Lower leg skin (tissue), 4 donors: ENCODE measurements at regions not wholly inside any gene's neighbourhood (a gene's known extent, or its start where the extent isn't known, plus 50 kb on each side); places are given as distances from the start of the nearest gene placed in this dataset.

Experiments used
- DNase-seq, 2 donors: peaks; one replicate each; pipeline ENCODE4 v3.0.0-alpha.2; 2019; ENCODE audit warnings: low spot score in 2 of 2
- H3K4me3 ChIP-seq: fragments of 200-600 bp; sonication (generic); 2 replicates; pipeline ENCODE4 v1.5.1; 2017; ENCODE audit warnings: mild to moderate bottlenecking, low read depth; ENCODE audit not compliant: poor library complexity, severe bottlenecking
- CTCF ChIP-seq, 3 donors: fragments of 450-650 bp; IDR thresholded peaks; one replicate each; pipeline ENCODE4 v1.5.1; 2016; ENCODE audit warnings: antibody characterized with exemption in 3 of 3, mild to moderate bottlenecking in 3 of 3, moderate library complexity in 2 of 3
- POLR2A ChIP-seq, 2 donors: fragments of 450-650 bp; IDR thresholded peaks; one replicate each; pipeline ENCODE4 v1.6.1; 2016 to 2017; ENCODE audit warnings: antibody characterized with exemption in 2 of 2, mild to moderate bottlenecking in 1 of 2, moderate library complexity in 1 of 2
- WGBS, 2 donors: methylation state at CpG; one replicate each; pipeline ENCODE4 v1.1.5; 2018; 5-methylcytosine and 5-hydroxymethylcytosine counted together
- intact Hi-C: fragments of 100-400 bp; cut with DNase I; formaldehyde crosslinking; loops from one replicate; pipeline ENCODE4 v1.15.0; 2023; ENCODE audit warnings: low total_unique reads

GRCh38 chr10:120270906-120271305 lies 186.1 kb upstream of the PLPP4 start:
- DNase-seq: no peak
- intact Hi-C loops: no loop called here
- WGBS, 2 donors: 43 to 78% methylated on average over 1 of the region's 1 CpG
- no peak overlapping the region for H3K4me3 ChIP-seq
- TF ChIP-seq POLR2A (IDR thresholded peaks at IDR 0.05) (no peak), CTCF (IDR thresholded peaks at IDR 0.05) (no peak)

GRCh38 chr10:120271696-120272095 lies 185.3 kb upstream of the PLPP4 start:
- no peak overlapping the region for H3K4me3 ChIP-seq
- no peak for DNase-seq
- intact Hi-C loops: no loop called here
- TF ChIP-seq CTCF (IDR thresholded peaks at IDR 0.05) (no peak), POLR2A (IDR thresholded peaks at IDR 0.05) (no peak)

GRCh38 chr10:120272350-120272749 lies 184.7 kb upstream of the PLPP4 start:
- no peak overlapping the region for H3K4me3 ChIP-seq
- no peak for DNase-seq
- intact Hi-C loops: no loop called here
- TF ChIP-seq POLR2A (IDR thresholded peaks at IDR 0.05) (no peak), CTCF (IDR thresholded peaks at IDR 0.05) (no peak)
- WGBS, 2 donors: 91 to 94% methylated on average over 2 of the region's 2 CpGs

- no peak overlapping the region for H3K4me3 ChIP-seq
- WGBS, 2 donors: 32 to 61% methylated on average over 1 of the region's 1 CpG
- DNase-seq: no peak
- TF ChIP-seq POLR2A (IDR thresholded peaks at IDR 0.05) (no peak), CTCF (IDR thresholded peaks at IDR 0.05) (no peak)
- intact Hi-C loops: no loop called here
These were observed 179.0 kb upstream of the PLPP4 start for GRCh38 chr10:120278069-120278468.

- no peak for TF ChIP-seq CTCF (IDR thresholded peaks at IDR 0.05)
- no peak for TF ChIP-seq POLR2A (IDR thresholded peaks at IDR 0.05)
- intact Hi-C loops: no loop called here
- DNase-seq: no peak
These were observed 177.8 kb upstream of the PLPP4 start for GRCh38 chr10:120279196-120279595.

GRCh38 chr10:120282421-120282820 lies 174.6 kb upstream of the PLPP4 start:
- no peak overlapping the region for H3K4me3 ChIP-seq
- TF ChIP-seq CTCF (IDR thresholded peaks at IDR 0.05) (no peak), POLR2A (IDR thresholded peaks at IDR 0.05) (no peak)
- DNase-seq: no peak
- intact Hi-C loops: no loop called here
- 87 to 89% methylated on average over 7 to 8 of the region's 8 CpGs for WGBS, 2 donors

More at GRCh38 chr10:120279196-120279595, 177.8 kb upstream of the PLPP4 start:
- WGBS, 2 donors: 67 to 77% methylated on average over 1 of the region's 1 CpG
- H3K4me3 ChIP-seq: no peak overlapping the region
